HG03103 (cell line): ENCODE measurements at regions not wholly inside any gene's neighbourhood (a gene's known extent, or its start where the extent isn't known, plus 50 kb on each side); places are given as distances from the start of the nearest gene placed in this dataset.
"Not testable (repeated sequence)": the region's sequence is repeated elsewhere in the genome, so short reads cannot be mapped to it uniquely, and the experiment has no call there.

Source experiments
- ATAC-seq: cut with Tn5 transposase; IDR thresholded peaks from one replicate; pipeline ENCODE4 v1.9.1; 2021; ENCODE audit warnings: low read depth; ENCODE audit not compliant: unreplicated experiment

GRCh38 chr10:21406595-21407193 lies 118.8 kb downstream of the SKIDA1 start:
- no peak for ATAC-seq

GRCh38 chr10:21405981-21406380 lies 119.5 kb downstream of the SKIDA1 start:
- ATAC-seq: no peak

- no peak for ATAC-seq
These were observed 122.0 kb downstream of the SKIDA1 start for GRCh38 chr10:21403256-21404015.

GRCh38 chr10:21402606-21403083 lies 122.8 kb downstream of the SKIDA1 start:
- no peak for ATAC-seq

- ATAC-seq: no peak
These were observed 124.3 kb downstream of the SKIDA1 start for GRCh38 chr10:21401196-21401595.

- no peak for ATAC-seq
These were observed 126.0 kb downstream of the SKIDA1 start for GRCh38 chr10:21399392-21400035.

GRCh38 chr10:21398563-21399231 lies 126.8 kb downstream of the SKIDA1 start:
- ATAC-seq: no peak

- no peak for ATAC-seq
These were observed 128.6 kb downstream of the SKIDA1 start for GRCh38 chr10:21396889-21397288.

- ATAC-seq: no peak
These were observed 131.6 kb downstream of the SKIDA1 start for GRCh38 chr10:21393931-21394330.

GRCh38 chr10:21388589-21388988 lies 136.9 kb downstream of the SKIDA1 start:
- no peak for ATAC-seq

GRCh38 chr10:21387868-21388267 lies 137.6 kb downstream of the SKIDA1 start:
- ATAC-seq: no peak

- ATAC-seq: no peak
These were observed 139.4 kb downstream of the SKIDA1 start for GRCh38 chr10:21385996-21386585.

GRCh38 chr10:21385536-21385935 lies 139.9 kb downstream of the SKIDA1 start:
- ATAC-seq: no peak

GRCh38 chr10:21379143-21379542 lies 146.3 kb downstream of the SKIDA1 start:
- ATAC-seq: no peak

GRCh38 chr10:21375274-21375673 lies 150.2 kb downstream of the SKIDA1 start:
- not testable (repeated sequence) for ATAC-seq

GRCh38 chr10:21373881-21374280 lies 151.6 kb downstream of the SKIDA1 start:
- ATAC-seq: not testable (repeated sequence)

GRCh38 chr10:21372651-21373410 lies 152.7 kb downstream of the SKIDA1 start:
- peak; percentile 85 for ATAC-seq

GRCh38 chr10:21369697-21370096 lies 155.8 kb downstream of the SKIDA1 start:
- no peak for ATAC-seq

- no peak for ATAC-seq
These were observed 156.6 kb downstream of the SKIDA1 start for GRCh38 chr10:21368728-21369425.
